Endothelial cell of umbilical vein (primary cell): ENCODE measurements at regions not wholly inside any gene's neighbourhood (a gene's known extent, or its start where the extent isn't known, plus 50 kb on each side); places are given as distances from the start of the nearest gene placed in this dataset.

ENCODE experiments used
- CTCF ChIP-seq, 2 donors: IDR thresholded peaks; 1 replicate in 1 of 2; 2 replicates in 1 of 2; pipeline ENCODE4 v1.5.1; 2011; ENCODE audit warnings: low read length in 2 of 2, mild to moderate bottlenecking in 2 of 2, moderate library complexity in 2 of 2, control low read depth in 1 of 2, inconsistent platforms in 1 of 2, low read depth in 1 of 2; ENCODE audit not compliant: insufficient read depth in 1 of 2; ENCODE audit errors: extremely low read depth in 1 of 2
- EZH2 ChIP-seq: IDR thresholded peaks from 2 replicates; pipeline ENCODE4 v1.6.1; 2012; ENCODE audit warnings: borderline replicate concordance, low read depth, mild to moderate bottlenecking, moderate library complexity, low read length, inconsistent platforms; ENCODE audit not compliant: severe bottlenecking
- FOS ChIP-seq: IDR thresholded peaks from 2 replicates; pipeline ENCODE4 v1.6.1; 2011; ENCODE audit warnings: mild to moderate bottlenecking, low read length, moderate library complexity, borderline replicate concordance; ENCODE audit not compliant: insufficient read depth
- JUN ChIP-seq: IDR thresholded peaks from 2 replicates; pipeline ENCODE4 v1.6.1; 2011; ENCODE audit warnings: borderline replicate concordance, low read depth; ENCODE audit not compliant: insufficient read length, insufficient read depth
- MAX ChIP-seq: IDR thresholded peaks from 2 replicates; pipeline ENCODE4 v1.6.1; 2011; ENCODE audit not compliant: insufficient read depth, insufficient read length
- MYC ChIP-seq: IDR thresholded peaks from one replicate; pipeline ENCODE4 v1.6.1; 2011; ENCODE audit warnings: mild to moderate bottlenecking, low read depth, low read length
- POLR2A ChIP-seq: IDR thresholded peaks from 2 replicates; pipeline ENCODE4 v1.6.1; 2012; ENCODE audit warnings: low read depth, mild to moderate bottlenecking, control low read depth, low read length
- POLR2AphosphoS5 ChIP-seq: IDR thresholded peaks from 2 replicates; pipeline ENCODE4 v1.6.1; 2012; ENCODE audit warnings: low read depth, mild to moderate bottlenecking, control low read depth, low read length, moderate library complexity; ENCODE audit not compliant: insufficient read depth

- no peak for TF ChIP-seq POLR2AphosphoS5
- no peak for TF ChIP-seq CTCF (IDR thresholded peaks at IDR 0.05; ENCODE audit: extremely low read depth in 1 of 2, insufficient read depth in 1 of 2, low read depth in 1 of 2, low read length in 2 of 2)
- no peak for TF ChIP-seq EZH2
- no peak for TF ChIP-seq JUN
- TF ChIP-seq POLR2A = no peak
- TF ChIP-seq MAX = no peak
- no peak for TF ChIP-seq FOS
- TF ChIP-seq MYC = no peak
These were observed 212.6 kb upstream of the TSPY4 start for GRCh38 chrY:9124623-9125022.
